Ascending aorta (tissue), 2 donors: ENCODE measurements at regions not wholly inside any gene's neighbourhood (a gene's known extent, or its start where the extent isn't known, plus 50 kb on each side); places are given as distances from the start of the nearest gene placed in this dataset.
"Not testable (repeated sequence)": the region's sequence is repeated elsewhere in the genome, so short reads cannot be mapped to it uniquely, and the experiment has no call there.

Experiments
- DNase-seq, 2 donors: peaks; one replicate each; pipeline ENCODE4 v3.0.0-alpha.2; 2019; ENCODE audit warnings: low spot score in 2 of 2
- H3K27ac ChIP-seq, 2 donors: fragments of 200-600 bp; sonication (generic); one replicate each; pipeline ENCODE4 v1.5.1; 2016 to 2017; ENCODE audit warnings: mild to moderate bottlenecking in 1 of 2
- H3K27me3 ChIP-seq: fragments of 200-600 bp; sonication (generic); one replicate; pipeline ENCODE4 v1.5.1; 2017
- H3K36me3 ChIP-seq, 2 donors: fragments of 200-600 bp; sonication (generic); one replicate each; pipeline ENCODE4 v1.5.1; 2016
- H3K4me1 ChIP-seq, 2 donors: fragments of 200-600 bp; sonication (generic); one replicate each; pipeline ENCODE4 v1.5.1; 2016 to 2017; ENCODE audit warnings: mild to moderate bottlenecking in 1 of 2
- H3K4me3 ChIP-seq, 2 donors: fragments of 200-600 bp; sonication (generic); one replicate each; pipeline ENCODE4 v1.5.1; 2016 to 2017; ENCODE audit warnings: mild to moderate bottlenecking in 1 of 2
- H3K9me3 ChIP-seq, 2 donors: fragments of 200-600 bp; sonication (generic); one replicate each; pipeline ENCODE4 v1.5.1; 2016
- intact Hi-C: fragments of 100-400 bp; cut with DNase I; formaldehyde crosslinking; loops from one replicate; pipeline ENCODE4 v1.15.1; 2023

- H3K4me3 ChIP-seq, H3K27me3 ChIP-seq, intact Hi-C loops, H3K27ac ChIP-seq, H3K4me1 ChIP-seq, H3K36me3 ChIP-seq, DNase-seq, H3K9me3 ChIP-seq: not testable (repeated sequence)
Measured at GRCh38 chr1:121041497-121041896, 142.6 kb downstream of the FAM72B start.

GRCh38 chr1:121042882-121043281 is 141.3 kb downstream of the FAM72B start:
- not testable (repeated sequence) for H3K4me1 ChIP-seq

GRCh38 chr1:121048293-121048752 is 135.8 kb downstream of the FAM72B start:
- H3K9me3 ChIP-seq, H3K27ac ChIP-seq, DNase-seq, H3K36me3 ChIP-seq, H3K4me3 ChIP-seq, intact Hi-C loops, H3K4me1 ChIP-seq, H3K27me3 ChIP-seq: not testable (repeated sequence)

More at GRCh38 chr1:121042882-121043281, 141.3 kb downstream of the FAM72B start:
- H3K36me3 ChIP-seq, H3K4me3 ChIP-seq, H3K9me3 ChIP-seq, intact Hi-C loops, DNase-seq, H3K27ac ChIP-seq, H3K27me3 ChIP-seq: not testable (repeated sequence)

GRCh38 chr1:121048769-121049443 is 135.2 kb downstream of the FAM72B start:
- H3K9me3 ChIP-seq: not testable (repeated sequence)

GRCh38 chr1:121050097-121050496 is 134.0 kb downstream of the FAM72B start:
- intact Hi-C loops, H3K4me3 ChIP-seq, DNase-seq, H3K4me1 ChIP-seq, H3K9me3 ChIP-seq, H3K27ac ChIP-seq, H3K27me3 ChIP-seq, H3K36me3 ChIP-seq: not testable (repeated sequence)

More at GRCh38 chr1:121048769-121049443, 135.2 kb downstream of the FAM72B start:
- H3K27me3 ChIP-seq, H3K27ac ChIP-seq, DNase-seq, H3K4me1 ChIP-seq, intact Hi-C loops, H3K36me3 ChIP-seq, H3K4me3 ChIP-seq: not testable (repeated sequence)

GRCh38 chr1:121051161-121051790 is 132.9 kb downstream of the FAM72B start:
- H3K36me3 ChIP-seq, H3K4me1 ChIP-seq, H3K4me3 ChIP-seq, H3K27me3 ChIP-seq, H3K9me3 ChIP-seq, DNase-seq, intact Hi-C loops, H3K27ac ChIP-seq: not testable (repeated sequence)

GRCh38 chr1:121052081-121052660 is 132.0 kb downstream of the FAM72B start:
- H3K4me1 ChIP-seq, H3K36me3 ChIP-seq, intact Hi-C loops, H3K27ac ChIP-seq, H3K4me3 ChIP-seq, DNase-seq, H3K27me3 ChIP-seq, H3K9me3 ChIP-seq: not testable (repeated sequence)

- H3K9me3 ChIP-seq, DNase-seq, intact Hi-C loops, H3K4me1 ChIP-seq, H3K27ac ChIP-seq, H3K36me3 ChIP-seq, H3K27me3 ChIP-seq, H3K4me3 ChIP-seq: not testable (repeated sequence)
Measured at GRCh38 chr1:121054928-121055327, 129.2 kb downstream of the FAM72B start.

GRCh38 chr1:121066925-121067324 is 117.2 kb downstream of the FAM72B start:
- DNase-seq: not testable (repeated sequence)

GRCh38 chr1:121068738-121069499 is 115.2 kb downstream of the FAM72B start:
- H3K36me3 ChIP-seq, H3K27me3 ChIP-seq, H3K9me3 ChIP-seq, H3K4me3 ChIP-seq, intact Hi-C loops, H3K27ac ChIP-seq, DNase-seq, H3K4me1 ChIP-seq: not testable (repeated sequence)

More at GRCh38 chr1:121066925-121067324, 117.2 kb downstream of the FAM72B start:
- H3K4me1 ChIP-seq, H3K4me3 ChIP-seq, intact Hi-C loops, H3K27me3 ChIP-seq, H3K36me3 ChIP-seq, H3K9me3 ChIP-seq, H3K27ac ChIP-seq: not testable (repeated sequence)

- intact Hi-C loops, H3K27ac ChIP-seq, H3K36me3 ChIP-seq, H3K4me3 ChIP-seq, DNase-seq, H3K4me1 ChIP-seq, H3K27me3 ChIP-seq, H3K9me3 ChIP-seq: not testable (repeated sequence)
Measured at GRCh38 chr1:121073852-121074251, 110.3 kb downstream of the FAM72B start.

GRCh38 chr1:121075254-121075805 is 108.8 kb downstream of the FAM72B start:
- intact Hi-C loops, H3K36me3 ChIP-seq, DNase-seq, H3K9me3 ChIP-seq, H3K4me3 ChIP-seq, H3K27me3 ChIP-seq, H3K4me1 ChIP-seq, H3K27ac ChIP-seq: not testable (repeated sequence)

GRCh38 chr1:121076674-121077073 is 107.5 kb downstream of the FAM72B start:
- H3K27ac ChIP-seq, H3K27me3 ChIP-seq, H3K36me3 ChIP-seq, H3K4me3 ChIP-seq, H3K4me1 ChIP-seq, H3K9me3 ChIP-seq, DNase-seq, intact Hi-C loops: not testable (repeated sequence)
